ENCODE measurements at regions not wholly inside any gene's neighbourhood (a gene's known extent, or its start where the extent isn't known, plus 50 kb on each side); places are given as distances from the start of the nearest gene placed in this dataset.

DNA sequence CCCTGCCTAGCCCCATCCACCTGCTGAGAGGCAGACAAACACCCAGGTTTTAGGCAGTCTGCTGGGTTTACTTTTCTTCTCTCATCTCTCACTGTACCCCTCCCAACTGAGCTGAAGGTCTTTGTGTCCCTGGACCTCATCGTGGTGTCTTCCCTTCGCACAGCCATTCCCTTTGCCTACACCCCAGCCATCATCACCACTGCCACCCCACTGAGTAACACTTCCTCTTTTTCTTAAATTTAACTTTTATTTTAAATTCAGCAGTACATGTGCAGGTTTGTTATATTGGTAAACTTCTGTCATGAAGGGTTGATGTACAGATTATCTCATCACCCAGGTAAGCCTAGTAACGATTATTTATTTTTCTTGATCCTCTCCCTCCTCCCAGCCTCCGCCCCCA lies 188.3 kb upstream of the MON1B start:
- no peak overlapping the region for H3K27ac ChIP-seq
- no peaks in the 10 kb centered on the region for H3K36me3 ChIP-seq

DNA sequence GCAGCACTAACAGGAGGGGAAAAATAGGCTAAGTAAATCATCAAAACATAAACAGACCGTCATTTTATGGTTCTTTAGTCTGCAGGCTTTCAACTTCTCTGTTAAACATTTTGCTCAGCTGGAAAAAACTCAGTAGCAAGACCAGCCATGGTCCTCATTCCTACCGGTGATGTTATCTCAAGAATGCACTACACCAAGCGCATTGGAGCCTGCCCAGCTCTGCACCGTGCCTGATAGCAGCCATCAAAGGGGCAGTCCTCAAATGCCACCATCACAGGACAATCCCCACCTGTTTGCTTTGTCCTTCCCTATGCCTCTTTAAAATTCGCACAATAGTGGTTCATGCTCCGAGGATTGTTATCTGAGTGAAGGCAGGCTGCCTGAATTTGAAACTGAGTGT lies 181.5 kb upstream of the MON1B start:
- H3K36me3 ChIP-seq, result no peaks in the 10 kb centered on the region
- H3K9me3 ChIP-seq, result no peaks in the 10 kb centered on the region
- no peaks in the 10 kb centered on the region for H3K4me1 ChIP-seq
- H3K27ac ChIP-seq, result no peak overlapping the region
- intact Hi-C loops (cut with DNase I; ENCODE audit: low total_unique reads), result no loop called here
- TF ChIP-seq POLR2A (IDR thresholded peaks at IDR 0.05), result no peak
- TF ChIP-seq POLR2AphosphoS5 (IDR thresholded peaks at IDR 0.05), result no peak
- no peak for DNase-seq (ENCODE audit: low spot score in 2 of 2)
- H3K4me3 ChIP-seq, result no peak overlapping the region
- H3K27me3 ChIP-seq, result no peaks in the 10 kb centered on the region

More for the DNA sequence above, 188.3 kb upstream of the MON1B start:
- DNase-seq (ENCODE audit: low spot score in 2 of 2), result no peak
- H3K9me3 ChIP-seq, result no peaks in the 10 kb centered on the region
- no peaks in the 10 kb centered on the region for H3K27me3 ChIP-seq
- intact Hi-C loops (cut with DNase I; ENCODE audit: low total_unique reads), result no loop called here
- H3K4me3 ChIP-seq, result no peak overlapping the region
- TF ChIP-seq, protein P1, sequence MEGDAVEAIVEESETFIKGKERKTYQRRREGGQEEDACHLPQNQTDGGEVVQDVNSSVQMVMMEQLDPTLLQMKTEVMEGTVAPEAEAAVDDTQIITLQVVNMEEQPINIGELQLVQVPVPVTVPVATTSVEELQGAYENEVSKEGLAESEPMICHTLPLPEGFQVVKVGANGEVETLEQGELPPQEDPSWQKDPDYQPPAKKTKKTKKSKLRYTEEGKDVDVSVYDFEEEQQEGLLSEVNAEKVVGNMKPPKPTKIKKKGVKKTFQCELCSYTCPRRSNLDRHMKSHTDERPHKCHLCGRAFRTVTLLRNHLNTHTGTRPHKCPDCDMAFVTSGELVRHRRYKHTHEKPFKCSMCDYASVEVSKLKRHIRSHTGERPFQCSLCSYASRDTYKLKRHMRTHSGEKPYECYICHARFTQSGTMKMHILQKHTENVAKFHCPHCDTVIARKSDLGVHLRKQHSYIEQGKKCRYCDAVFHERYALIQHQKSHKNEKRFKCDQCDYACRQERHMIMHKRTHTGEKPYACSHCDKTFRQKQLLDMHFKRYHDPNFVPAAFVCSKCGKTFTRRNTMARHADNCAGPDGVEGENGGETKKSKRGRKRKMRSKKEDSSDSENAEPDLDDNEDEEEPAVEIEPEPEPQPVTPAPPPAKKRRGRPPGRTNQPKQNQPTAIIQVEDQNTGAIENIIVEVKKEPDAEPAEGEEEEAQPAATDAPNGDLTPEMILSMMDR (IDR thresholded peaks at IDR 0.05), result no peak
- TF ChIP-seq POLR2A (IDR thresholded peaks at IDR 0.05) (no peak), POLR2AphosphoS5 (IDR thresholded peaks at IDR 0.05) (no peak)
- no peaks in the 10 kb centered on the region for H3K4me1 ChIP-seq

DNA sequence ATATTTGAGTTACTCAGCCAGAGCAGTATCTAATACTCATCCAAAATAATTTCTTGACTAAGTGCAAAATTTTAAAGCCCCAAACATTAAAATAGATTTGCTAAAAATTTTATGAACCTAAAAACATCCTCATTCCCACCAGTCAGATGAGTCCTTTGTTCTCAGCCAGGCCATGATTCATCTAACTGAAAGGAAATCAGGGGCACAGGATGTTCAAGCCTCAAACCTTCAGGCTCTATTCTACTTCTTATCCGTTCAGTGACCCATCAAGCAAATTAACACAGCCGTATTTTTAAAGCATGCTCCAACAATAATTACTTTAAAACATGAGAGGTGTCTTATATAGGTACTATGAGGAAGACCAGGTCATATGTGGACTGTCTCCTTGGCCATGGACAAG lies 176.5 kb upstream of the MON1B start:
- Histone ChIP-seq H3K36me3 (no peaks in the 10 kb centered on the region), H3K27ac (no peak overlapping the region), H3K9me3 (no peaks in the 10 kb centered on the region), H3K4me3 (no peak overlapping the region), H3K27me3 (no peaks in the 10 kb centered on the region), H3K4me1 (no peaks in the 10 kb centered on the region)
- intact Hi-C loops (cut with DNase I; ENCODE audit: low total_unique reads), result no loop called here
- no peak for DNase-seq (ENCODE audit: low spot score in 2 of 2)
- TF ChIP-seq POLR2A (IDR thresholded peaks at IDR 0.05), result no peak

DNA sequence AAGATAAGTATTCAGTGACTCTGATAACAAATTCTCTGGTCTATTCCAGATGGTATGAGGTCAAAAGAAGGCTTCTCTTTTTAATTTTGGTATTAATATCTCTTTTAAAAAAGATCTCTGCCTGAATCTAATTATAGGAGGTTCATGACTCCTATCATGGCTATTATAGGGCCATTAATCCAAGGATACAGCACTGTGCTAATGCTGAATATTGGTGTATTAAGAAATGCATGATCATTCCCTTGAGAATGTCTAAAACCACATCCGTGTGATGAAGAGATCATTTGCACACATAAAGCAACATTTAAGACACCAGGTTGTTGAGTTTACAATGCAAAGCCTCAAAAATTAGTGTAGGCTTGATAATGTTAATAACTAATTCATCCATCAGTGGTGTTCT lies 160.4 kb upstream of the MON1B start:
- Histone ChIP-seq H3K4me1 (no peaks in the 10 kb centered on the region), H3K27ac (no peak overlapping the region), H3K27me3 (no peaks in the 10 kb centered on the region), H3K9me3 (no peaks in the 10 kb centered on the region), H3K36me3 (no peaks in the 10 kb centered on the region), H3K4me3 (no peak overlapping the region)
- TF ChIP-seq, protein P1 (IDR thresholded peaks at IDR 0.05), result no peak
- no peak for TF ChIP-seq POLR2AphosphoS5 (IDR thresholded peaks at IDR 0.05)
- TF ChIP-seq POLR2A (IDR thresholded peaks at IDR 0.05), result no peak
- DNase-seq (ENCODE audit: low spot score in 2 of 2), result no peak
- intact Hi-C loops (cut with DNase I; ENCODE audit: low total_unique reads), result no loop called here

DNA sequence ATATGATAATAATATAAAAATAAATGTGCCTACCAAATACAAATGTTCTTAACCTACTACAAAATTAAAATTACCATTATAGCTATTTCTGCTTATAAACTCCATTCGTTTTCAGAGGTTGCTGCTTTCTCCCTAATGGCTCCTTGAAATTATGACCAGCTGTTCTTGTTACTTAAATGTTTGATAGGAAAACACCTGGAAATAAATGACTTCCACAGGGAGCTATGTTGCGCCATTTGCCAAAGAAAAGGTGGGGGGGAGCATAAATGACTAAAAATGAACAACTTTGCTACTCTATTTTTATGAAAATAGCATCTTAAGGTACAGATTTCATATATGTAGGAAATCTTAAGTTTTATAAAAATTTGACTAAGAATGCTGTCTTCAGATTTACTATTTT lies 157.5 kb upstream of the MON1B start:
- H3K4me1 ChIP-seq, result no peaks in the 10 kb centered on the region
- no peaks in the 10 kb centered on the region for H3K36me3 ChIP-seq
- no peak for DNase-seq (ENCODE audit: low spot score in 2 of 2)
- H3K4me3 ChIP-seq, result no peak overlapping the region
- intact Hi-C loops (cut with DNase I; ENCODE audit: low total_unique reads), result no loop called here
- TF ChIP-seq, protein P1 (IDR thresholded peaks at IDR 0.05), result no peak
- no peak for TF ChIP-seq POLR2A (IDR thresholded peaks at IDR 0.05)
- TF ChIP-seq POLR2AphosphoS5 (IDR thresholded peaks at IDR 0.05), result no peak
- H3K27me3 ChIP-seq, result no peaks in the 10 kb centered on the region
- H3K9me3 ChIP-seq, result no peaks in the 10 kb centered on the region
- no peak overlapping the region for H3K27ac ChIP-seq

DNA sequence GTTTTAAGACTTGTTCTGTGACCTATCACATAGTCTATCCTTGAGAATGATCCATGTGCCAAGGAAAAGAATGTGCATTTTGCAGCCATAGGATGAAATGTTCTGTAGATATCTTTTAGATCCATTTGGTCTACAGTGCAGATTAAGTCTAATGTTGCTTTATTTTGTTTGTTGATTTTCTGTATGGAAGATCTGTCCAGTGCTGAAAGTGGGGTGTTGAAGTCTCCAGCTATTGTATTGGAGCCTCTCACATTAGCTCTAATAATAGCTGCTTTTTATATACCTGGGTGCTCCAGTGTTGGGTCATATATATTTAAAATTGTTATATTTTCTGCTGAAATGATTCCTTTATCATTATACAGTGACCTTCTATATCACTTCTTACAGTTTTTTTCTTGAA lies 155.6 kb upstream of the MON1B start:
- intact Hi-C loops (cut with DNase I; ENCODE audit: low total_unique reads), result no loop called here
- Histone ChIP-seq H3K27me3 (no peaks in the 10 kb centered on the region), H3K4me1 (no peaks in the 10 kb centered on the region), H3K9me3 (no peaks in the 10 kb centered on the region), H3K27ac (no peak overlapping the region), H3K4me3 (no peak overlapping the region), H3K36me3 (no peaks in the 10 kb centered on the region)
- DNase-seq (ENCODE audit: low spot score in 2 of 2), result no peak
- TF ChIP-seq POLR2A (IDR thresholded peaks at IDR 0.05) (no peak), POLR2AphosphoS5 (IDR thresholded peaks at IDR 0.05) (no peak)
- TF ChIP-seq, protein P1 (IDR thresholded peaks at IDR 0.05), result no peak

All from breast epithelium (tissue), 4 donors.